Esophagus squamous epithelium (tissue), 4 donors: ENCODE measurements at regions not wholly inside any gene's neighbourhood (a gene's known extent, or its start where the extent isn't known, plus 50 kb on each side); places are given as distances from the start of the nearest gene placed in this dataset.

Source experiments
- CTCF ChIP-seq, 6 experiments: fragments of 450-650 bp in 4 of 6; fragments of 200-600 bp in 2 of 6; sonication (generic) in 2 of 6; IDR thresholded peaks; one replicate each; pipeline ENCODE4 v1.5.1; 2016 to 2019; ENCODE audit warnings: antibody characterized with exemption in 6 of 6, mild to moderate bottlenecking in 4 of 6, moderate library complexity in 4 of 6
- POLR2A ChIP-seq, 4 donors: fragments of 450-650 bp; IDR thresholded peaks; one replicate each; pipeline ENCODE4 v1.6.1; 2017; ENCODE audit warnings: antibody characterized with exemption in 4 of 4, mild to moderate bottlenecking in 4 of 4, moderate library complexity in 3 of 4

- TF ChIP-seq POLR2A (IDR thresholded peaks at IDR 0.05) (no peak), CTCF (IDR thresholded peaks at IDR 0.05) (no peak)
Observed at GRCh38 chr22:35192129-35192918, 65.0 kb upstream of the HMGXB4 start.
